ENCODE measurements at regions not wholly inside any gene's neighbourhood (a gene's known extent, or its start where the extent isn't known, plus 50 kb on each side); places are given as distances from the start of the nearest gene placed in this dataset.

- Mint-ChIP-seq H3K27me3 (ENCODE audit: low read depth in 3 of 3) (peaks cover 0 to 4% (median 0%) of the 10 kb centered on the region in 3 donors), H3K4me1 (no peaks in the 10 kb centered on the region), H3K4me3 (no peak overlapping the region), H3K36me3 (no peaks in the 10 kb centered on the region), H3K27ac (no peak overlapping the region), H3K9me3 (peaks cover 2 to 18% (median 6%) of the 10 kb centered on the region in 6 donors)
- DNase-seq: no peak
These were observed 272.0 kb upstream of the HAND2 start for GRCh38 chr4:173801876-173802661.

- Mint-ChIP-seq H3K27ac (no peak overlapping the region), H3K9me3 (peaks cover 2 to 18% (median 6%) of the 10 kb centered on the region in 6 donors), H3K36me3 (no peaks in the 10 kb centered on the region), H3K4me3 (no peak overlapping the region), H3K27me3 (ENCODE audit: low read depth in 3 of 3) (peaks cover 0 to 6% (median 0%) of the 10 kb centered on the region in 3 donors), H3K4me1 (no peaks in the 10 kb centered on the region)
- DNase-seq: no peak
These were observed 271.3 kb upstream of the HAND2 start for GRCh38 chr4:173801361-173801760.

GRCh38 chr4:173797296-173797695 is 267.3 kb upstream of the HAND2 start:
- Mint-ChIP-seq H3K9me3 (peaks cover 5 to 10% (median 6%) of the 10 kb centered on the region in 6 donors), H3K4me1 (no peaks in the 10 kb centered on the region), H3K36me3 (no peaks in the 10 kb centered on the region), H3K27me3 (ENCODE audit: low read depth in 3 of 3) (peaks cover 0 to 6% (median 0%) of the 10 kb centered on the region in 3 donors), H3K4me3 (no peak overlapping the region), H3K27ac (no peak overlapping the region)
- no peak for DNase-seq

DNA sequence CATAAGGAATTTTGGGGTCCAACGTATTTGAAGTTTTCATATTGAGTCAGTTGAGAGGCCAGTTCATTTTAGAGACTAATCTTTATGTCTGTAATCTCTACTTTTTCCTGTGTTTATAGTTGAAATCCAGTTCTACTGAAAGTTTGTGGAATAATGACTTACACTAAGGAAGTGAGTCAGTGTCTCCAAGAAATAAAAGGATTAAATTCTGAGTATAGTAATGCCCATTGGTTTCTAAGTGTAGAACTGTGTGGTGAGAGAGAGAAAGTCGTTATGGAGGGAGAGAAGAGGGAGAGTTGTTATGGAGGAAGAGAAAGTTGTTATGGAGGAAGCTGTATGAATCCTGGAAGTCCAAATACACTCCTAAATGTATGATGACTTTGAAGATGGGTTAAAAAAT is 264.6 kb upstream of the HAND2 start:
- H3K4me3 Mint-ChIP-seq: no peak overlapping the region

GRCh38 chr4:173793937-173794510 is 264.0 kb upstream of the HAND2 start:
- no peaks in the 10 kb centered on the region for H3K36me3 Mint-ChIP-seq
- peaks cover 0 to 4% (median 2%) of the 10 kb centered on the region in 3 donors for H3K27me3 Mint-ChIP-seq (ENCODE audit: low read depth in 3 of 3)
- peaks cover 0 to 9% (median 6%) of the 10 kb centered on the region in 6 donors for H3K9me3 Mint-ChIP-seq
- DNase-seq: no peak
- no peak overlapping the region for H3K27ac Mint-ChIP-seq
- no peaks in the 10 kb centered on the region for H3K4me1 Mint-ChIP-seq
- no peak overlapping the region for H3K4me3 Mint-ChIP-seq

More for the DNA sequence above, 264.6 kb upstream of the HAND2 start:
- H3K9me3 Mint-ChIP-seq: peaks cover 0 to 9% (median 6%) of the 10 kb centered on the region in 6 donors
- H3K27ac Mint-ChIP-seq: no peak overlapping the region
- no peak for DNase-seq
- no peaks in the 10 kb centered on the region for H3K36me3 Mint-ChIP-seq
- H3K4me1 Mint-ChIP-seq: no peaks in the 10 kb centered on the region
- H3K27me3 Mint-ChIP-seq (ENCODE audit: low read depth in 3 of 3): peaks cover 0 to 4% (median 2%) of the 10 kb centered on the region in 3 donors

- DNase-seq: no peak
- peaks cover 9 to 47% (median 22%) of the 10 kb centered on the region in 6 donors for H3K9me3 Mint-ChIP-seq
- peaks cover 0 to 2% (median 1%) of the 10 kb centered on the region in 3 donors for H3K27me3 Mint-ChIP-seq (ENCODE audit: low read depth in 3 of 3)
- no peak overlapping the region for H3K4me3 Mint-ChIP-seq
- no peak overlapping the region for H3K27ac Mint-ChIP-seq
- H3K4me1 Mint-ChIP-seq: no peaks in the 10 kb centered on the region
- no peaks in the 10 kb centered on the region for H3K36me3 Mint-ChIP-seq
These were observed 252.6 kb upstream of the HAND2 start for GRCh38 chr4:173782660-173783059.

- no peak overlapping the region for H3K27ac Mint-ChIP-seq
- H3K9me3 Mint-ChIP-seq: peaks cover 17 to 52% (median 25%) of the 10 kb centered on the region in 6 donors
- peaks cover 0 to 4% (median 0%) of the 10 kb centered on the region in 3 donors for H3K36me3 Mint-ChIP-seq
- no peak for DNase-seq
- peaks cover 0 to 3% (median 2%) of the 10 kb centered on the region in 3 donors for H3K27me3 Mint-ChIP-seq (ENCODE audit: low read depth in 3 of 3)
- H3K4me1 Mint-ChIP-seq: no peaks in the 10 kb centered on the region
- no peak overlapping the region for H3K4me3 Mint-ChIP-seq
These were observed 247.9 kb upstream of the HAND2 start for GRCh38 chr4:173777921-173778320.

DNA sequence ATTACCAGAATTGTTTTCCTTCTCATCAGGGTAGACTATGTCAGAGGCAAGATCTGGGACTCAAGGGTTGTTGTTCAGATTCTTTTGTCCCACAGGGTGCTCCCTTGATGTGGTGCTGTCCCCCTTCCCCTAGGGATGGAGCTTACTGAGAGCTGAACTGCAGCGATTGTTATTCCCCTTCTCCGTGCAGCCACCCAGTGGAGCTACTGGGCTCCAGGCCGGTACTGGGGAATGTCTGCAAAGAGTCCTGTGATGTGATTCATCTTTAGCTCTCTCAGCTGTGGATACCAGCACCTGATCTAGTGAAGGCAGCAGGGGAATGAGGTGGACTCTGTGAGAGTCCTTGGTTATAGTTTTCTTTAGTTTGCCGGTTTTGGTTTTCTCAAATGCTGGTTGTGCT is 247.4 kb upstream of the HAND2 start:
- no peak for DNase-seq
- peaks cover 0 to 2% (median 2%) of the 10 kb centered on the region in 3 donors for H3K27me3 Mint-ChIP-seq (ENCODE audit: low read depth in 3 of 3)
- peaks cover 0 to 4% (median 0%) of the 10 kb centered on the region in 3 donors for H3K36me3 Mint-ChIP-seq

GRCh38 chr4:173769568-173769967 is 239.5 kb upstream of the HAND2 start:
- no peaks in the 10 kb centered on the region for H3K27me3 Mint-ChIP-seq (ENCODE audit: low read depth in 3 of 3)
- no peak overlapping the region for H3K27ac Mint-ChIP-seq
- DNase-seq: no peak
- H3K9me3 Mint-ChIP-seq: peaks cover 6 to 21% (median 9%) of the 10 kb centered on the region in 6 donors
- no peaks in the 10 kb centered on the region for H3K4me1 Mint-ChIP-seq
- H3K4me3 Mint-ChIP-seq: no peak overlapping the region
- H3K36me3 Mint-ChIP-seq: peaks cover 0 to 2% (median 0%) of the 10 kb centered on the region in 3 donors

More for the DNA sequence above, 247.4 kb upstream of the HAND2 start:
- H3K4me3 Mint-ChIP-seq: no peak overlapping the region
- H3K9me3 Mint-ChIP-seq: peaks cover 17 to 50% (median 26%) of the 10 kb centered on the region in 6 donors
- no peaks in the 10 kb centered on the region for H3K4me1 Mint-ChIP-seq
- H3K27ac Mint-ChIP-seq: no peak overlapping the region

DNA sequence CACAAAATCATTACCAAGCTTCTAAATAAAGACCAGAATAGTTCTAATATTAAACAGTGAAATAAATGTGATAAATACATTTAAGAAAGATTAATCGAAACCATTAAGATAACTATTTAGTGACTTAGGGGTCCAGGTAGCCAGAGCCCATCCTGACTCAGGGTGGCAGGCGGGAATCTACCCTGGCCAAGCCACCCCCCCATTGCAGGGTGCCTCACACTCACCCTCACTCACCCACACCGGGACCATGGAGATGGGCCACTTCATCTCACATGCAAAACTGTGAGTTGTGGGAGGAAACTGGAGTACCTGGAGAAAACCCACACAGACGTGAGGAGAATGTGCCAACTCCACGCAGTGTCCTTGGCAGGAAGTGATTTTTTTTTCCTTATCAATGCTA is 237.6 kb upstream of the HAND2 start:
- no peaks in the 10 kb centered on the region for H3K4me1 Mint-ChIP-seq
- peaks cover 0 to 2% (median 0%) of the 10 kb centered on the region in 3 donors for H3K36me3 Mint-ChIP-seq
- H3K27me3 Mint-ChIP-seq (ENCODE audit: low read depth in 3 of 3): no peaks in the 10 kb centered on the region
- no peak for DNase-seq
- peaks cover 4 to 17% (median 7%) of the 10 kb centered on the region in 6 donors for H3K9me3 Mint-ChIP-seq
- no peak overlapping the region for H3K4me3 Mint-ChIP-seq
- no peak overlapping the region for H3K27ac Mint-ChIP-seq

DNA sequence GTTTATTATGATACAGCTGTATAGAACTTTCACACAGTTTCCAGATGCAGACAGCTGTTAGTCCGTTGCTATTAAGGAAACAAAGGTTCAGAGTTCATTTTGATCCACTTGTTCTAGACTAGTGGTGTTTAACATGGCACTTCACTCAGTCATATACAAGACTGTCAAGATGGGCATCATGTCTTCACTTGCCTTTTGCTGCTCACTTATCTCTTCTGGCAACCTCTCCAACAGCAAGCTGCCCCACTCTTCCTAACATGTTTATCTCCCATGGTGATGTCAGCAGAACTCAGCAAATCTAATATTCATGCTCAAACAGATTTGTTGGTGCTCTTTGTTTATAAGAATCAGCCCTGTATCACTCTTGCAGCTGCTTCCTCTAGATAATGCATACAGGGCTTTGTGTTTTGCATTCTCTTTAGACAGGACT is 236.2 kb upstream of the HAND2 start:
- Mint-ChIP-seq H3K27me3 (ENCODE audit: low read depth in 3 of 3) (no peaks in the 10 kb centered on the region), H3K27ac (no peak overlapping the region), H3K36me3 (peaks cover 0 to 2% (median 0%) of the 10 kb centered on the region in 3 donors), H3K4me3 (no peak overlapping the region), H3K4me1 (no peaks in the 10 kb centered on the region), H3K9me3 (peaks cover 3 to 9% (median 7%) of the 10 kb centered on the region in 6 donors)
- no peak for DNase-seq

- Mint-ChIP-seq H3K27ac (no peak overlapping the region), H3K27me3 (ENCODE audit: low read depth in 3 of 3) (no peaks in the 10 kb centered on the region), H3K4me3 (no peak overlapping the region), H3K4me1 (no peaks in the 10 kb centered on the region), H3K36me3 (peaks cover 0 to 2% (median 0%) of the 10 kb centered on the region in 3 donors), H3K9me3 (peaks cover 3 to 9% (median 7%) of the 10 kb centered on the region in 6 donors)
- DNase-seq: no peak
These were observed 235.7 kb upstream of the HAND2 start for GRCh38 chr4:173765751-173766150.

DNA sequence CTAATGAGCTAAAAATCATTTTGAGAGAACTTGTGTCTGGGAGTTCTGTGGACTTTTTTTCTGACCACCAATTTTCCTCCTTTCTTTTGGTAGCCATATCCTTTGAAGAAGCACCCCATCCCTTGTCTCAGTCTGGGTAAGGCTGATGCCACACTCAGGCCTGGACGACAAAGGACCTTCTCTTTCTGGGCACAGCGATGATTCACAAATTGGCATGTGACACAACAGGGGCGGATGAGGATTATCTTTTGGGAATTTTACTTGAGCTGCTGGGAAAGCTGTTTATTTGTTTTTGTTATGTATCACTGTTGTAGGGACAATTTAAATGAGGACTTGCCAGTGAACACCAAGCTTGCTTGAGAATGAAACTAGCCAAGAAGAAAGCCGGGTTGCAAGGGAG is 233.4 kb upstream of the HAND2 start:
- Mint-ChIP-seq H3K36me3 (no peaks in the 10 kb centered on the region), H3K27ac (no peak overlapping the region), H3K4me1 (no peaks in the 10 kb centered on the region), H3K4me3 (no peak overlapping the region), H3K27me3 (ENCODE audit: low read depth in 3 of 3) (no peaks in the 10 kb centered on the region), H3K9me3 (peaks cover 0 to 9% (median 1%) of the 10 kb centered on the region in 6 donors)
- no peak for DNase-seq

DNA sequence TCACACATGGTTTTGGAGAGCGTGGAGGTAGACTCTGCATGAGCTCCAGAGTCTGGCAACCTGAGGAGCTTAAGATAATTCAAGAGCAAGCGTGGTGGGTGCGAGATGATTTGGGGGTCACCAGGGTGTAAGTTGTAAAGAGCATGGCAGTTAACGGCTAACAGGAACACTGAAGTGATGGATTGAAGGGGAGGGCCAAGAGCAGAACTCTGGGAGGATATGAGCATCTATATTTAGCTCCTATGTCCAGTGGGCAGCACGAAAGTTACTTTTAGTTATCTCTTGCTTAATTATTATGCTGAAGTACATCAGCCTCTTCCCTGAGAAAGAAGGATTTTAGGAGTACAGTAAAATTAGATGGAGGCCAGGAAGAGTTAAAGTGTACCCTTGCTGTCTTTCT is 231.9 kb upstream of the HAND2 start:
- Mint-ChIP-seq H3K4me3 (no peak overlapping the region), H3K9me3 (peaks cover 0 to 13% (median 1%) of the 10 kb centered on the region in 6 donors), H3K36me3 (no peaks in the 10 kb centered on the region), H3K27ac (no peak overlapping the region), H3K4me1 (no peaks in the 10 kb centered on the region), H3K27me3 (ENCODE audit: low read depth in 3 of 3) (no peaks in the 10 kb centered on the region)
- DNase-seq: no peak
